Lung (tissue), 11 donors: ENCODE measurements at regions not wholly inside any gene's neighbourhood (a gene's known extent, or its start where the extent isn't known, plus 50 kb on each side); places are given as distances from the start of the nearest gene placed in this dataset.

ENCODE experiments used
- ATAC-seq: fragments of 200-7000 bp; cut with Tn5 transposase; one replicate; pipeline ENCODE4 v1.9.1; 2020; ENCODE audit warnings: moderate number of reproducible peaks; ENCODE audit not compliant: insufficient read depth, low FRiP score
- DNase-seq, 3 donors: peaks; one replicate each; pipeline ENCODE4 v3.0.0-alpha.2; 2013 to 2017
- H3K27ac ChIP-seq, 2 donors: one replicate each; pipeline ENCODE4 v1.5.1; 2013; ENCODE audit warnings: mild to moderate bottlenecking in 2 of 2, moderate library complexity in 2 of 2, control low read depth in 1 of 2, inconsistent platforms in 1 of 2, low read depth in 1 of 2, low read length in 1 of 2
- H3K27me3 ChIP-seq, 3 donors: one replicate each; pipeline ENCODE4 v1.5.1; 2013; ENCODE audit warnings: low read length in 2 of 3; ENCODE audit not compliant: control insufficient read depth in 3 of 3, insufficient read depth in 3 of 3
- H3K36me3 ChIP-seq, 4 donors: one replicate each; pipeline ENCODE4 v1.5.1; 2013; ENCODE audit warnings: low read length in 4 of 4, mild to moderate bottlenecking in 1 of 4, moderate library complexity in 1 of 4; ENCODE audit not compliant: control insufficient read depth in 4 of 4, insufficient read depth in 4 of 4
- H3K4me1 ChIP-seq, 5 donors: one replicate each; pipeline ENCODE4 v1.5.1; 2013; ENCODE audit warnings: low read length in 5 of 5, mild to moderate bottlenecking in 2 of 5, moderate library complexity in 1 of 5; ENCODE audit not compliant: control insufficient read depth in 5 of 5, insufficient read depth in 5 of 5
- H3K4me3 ChIP-seq: one replicate; pipeline ENCODE4 v1.5.1; 2013; ENCODE audit warnings: mild to moderate bottlenecking, control low read depth, moderate library complexity
- H3K9ac ChIP-seq, 2 donors: one replicate each; pipeline ENCODE4 v1.5.1; 2013; ENCODE audit warnings: low read length in 2 of 2, control low read depth in 1 of 2; ENCODE audit not compliant: insufficient read depth in 1 of 2
- H3K9me3 ChIP-seq, 4 donors: one replicate each; pipeline ENCODE4 v1.5.1; 2013; ENCODE audit warnings: low read length in 3 of 4, mild to moderate bottlenecking in 1 of 4, moderate library complexity in 1 of 4; ENCODE audit not compliant: control insufficient read depth in 4 of 4, insufficient read depth in 3 of 4
- WGBS, 2 donors: extraction: QIAGEN DNeasy Blood & Tissue Kit; methylation state at CpG; one replicate each; pipeline ENCODE4 v1.1.7; 2013; 5-methylcytosine and 5-hydroxymethylcytosine counted together
- TF ChIP-seq, protein P1 (sequence below): IDR thresholded peaks from 2 replicates; pipeline ENCODE4 v1.5.1; 2012; ENCODE audit warnings: mild to moderate bottlenecking; ENCODE audit errors: control extremely low read depth, extremely low read depth
- donor health status: control.
- donor health status: control.
- donor health status: Bipolar disorder and iron deficiency.
- donor health status: healthy.
- donor health status: DM: yes; HTN: yes; CAD: no.

DNA sequence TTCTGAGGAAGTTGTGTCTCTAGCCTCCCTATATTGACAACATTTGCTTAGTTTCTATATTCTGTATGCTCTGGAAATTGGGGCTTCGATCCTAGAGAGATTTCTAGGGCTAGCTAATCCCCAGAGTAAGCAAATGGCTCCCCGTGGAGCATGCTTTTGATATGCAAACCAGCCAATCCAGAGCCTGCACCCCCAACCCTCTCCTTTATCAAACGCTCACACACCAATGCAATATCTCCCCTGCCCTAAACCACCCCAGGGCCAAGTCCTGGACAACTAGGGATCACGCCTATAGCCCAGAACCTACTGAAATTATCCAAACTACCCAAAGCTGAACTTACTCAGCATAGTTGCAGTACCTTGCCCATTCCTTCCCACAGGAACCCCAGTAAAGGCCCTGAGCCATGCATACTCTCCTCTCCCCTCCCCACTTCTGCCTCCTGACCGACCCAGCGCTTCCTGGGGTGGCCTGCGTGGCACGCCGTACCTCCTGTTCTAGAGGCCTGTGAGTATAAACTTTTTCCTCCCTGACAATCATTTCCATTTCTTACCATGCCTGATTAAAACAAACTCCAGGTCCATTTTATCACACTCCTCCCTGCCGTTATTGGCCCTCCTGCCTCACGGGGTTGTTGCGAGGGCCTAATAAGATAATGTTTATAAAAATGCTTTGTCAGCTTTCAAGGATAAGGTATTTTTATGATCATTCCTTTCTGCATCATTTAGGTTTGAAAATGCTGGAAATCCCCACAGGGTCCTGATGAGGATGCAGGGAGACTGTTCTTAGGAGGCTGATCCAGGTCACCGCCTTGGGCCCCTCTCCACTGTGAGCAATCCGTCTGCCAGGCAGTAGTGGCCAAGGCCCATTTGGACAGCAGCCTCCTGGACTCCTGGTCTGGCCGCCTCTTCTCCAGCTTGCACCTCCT, 102.7 kb downstream of the TENT5C start:
- ATAC-seq = no peak
- peaks cover 0 to 4% (median 0%) of the 10 kb centered on the region in 4 donors for H3K9me3 ChIP-seq
- no peak overlapping the region for H3K4me3 ChIP-seq
- H3K4me1 ChIP-seq = no peaks in the 10 kb centered on the region
- TF ChIP-seq, protein P1, sequence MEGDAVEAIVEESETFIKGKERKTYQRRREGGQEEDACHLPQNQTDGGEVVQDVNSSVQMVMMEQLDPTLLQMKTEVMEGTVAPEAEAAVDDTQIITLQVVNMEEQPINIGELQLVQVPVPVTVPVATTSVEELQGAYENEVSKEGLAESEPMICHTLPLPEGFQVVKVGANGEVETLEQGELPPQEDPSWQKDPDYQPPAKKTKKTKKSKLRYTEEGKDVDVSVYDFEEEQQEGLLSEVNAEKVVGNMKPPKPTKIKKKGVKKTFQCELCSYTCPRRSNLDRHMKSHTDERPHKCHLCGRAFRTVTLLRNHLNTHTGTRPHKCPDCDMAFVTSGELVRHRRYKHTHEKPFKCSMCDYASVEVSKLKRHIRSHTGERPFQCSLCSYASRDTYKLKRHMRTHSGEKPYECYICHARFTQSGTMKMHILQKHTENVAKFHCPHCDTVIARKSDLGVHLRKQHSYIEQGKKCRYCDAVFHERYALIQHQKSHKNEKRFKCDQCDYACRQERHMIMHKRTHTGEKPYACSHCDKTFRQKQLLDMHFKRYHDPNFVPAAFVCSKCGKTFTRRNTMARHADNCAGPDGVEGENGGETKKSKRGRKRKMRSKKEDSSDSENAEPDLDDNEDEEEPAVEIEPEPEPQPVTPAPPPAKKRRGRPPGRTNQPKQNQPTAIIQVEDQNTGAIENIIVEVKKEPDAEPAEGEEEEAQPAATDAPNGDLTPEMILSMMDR = no peak
- no peak overlapping the region for H3K27ac ChIP-seq
- WGBS, 2 donors = 80 to 85% methylated on average over 15 of the region's 15 CpGs
- H3K9ac ChIP-seq = no peak overlapping the region
- H3K36me3 ChIP-seq = no peaks in the 10 kb centered on the region
- no peak for DNase-seq
- no peaks in the 10 kb centered on the region for H3K27me3 ChIP-seq

DNA sequence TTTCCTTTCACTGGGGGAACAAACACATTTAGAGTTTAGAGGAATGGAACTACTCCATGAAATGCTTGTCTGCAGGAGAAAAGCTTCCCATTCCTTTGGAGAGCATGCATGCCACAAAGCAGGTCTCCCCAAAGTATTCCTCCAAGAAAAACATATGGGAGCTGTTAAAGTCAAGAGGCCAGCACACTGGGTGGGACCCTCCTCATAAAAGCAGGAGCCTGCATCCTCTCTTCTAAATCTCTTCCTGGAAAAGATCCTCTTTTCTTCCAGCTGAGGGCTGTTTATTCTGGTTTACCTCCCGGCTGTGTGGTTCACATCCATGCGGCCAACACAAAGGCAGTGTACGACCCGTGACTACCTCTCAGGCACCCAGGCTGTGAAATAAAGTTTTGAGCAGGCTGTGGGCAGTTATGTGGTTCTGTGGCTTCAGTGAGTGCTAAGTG, 103.4 kb downstream of the TENT5C start:
- DNase-seq (no peak), ATAC-seq (no peak)
- no peak overlapping the region for H3K4me3 ChIP-seq
- H3K9me3 ChIP-seq = peaks cover 0 to under 1% (median 0%) of the 10 kb centered on the region in 4 donors
- H3K9ac ChIP-seq = no peak overlapping the region
- H3K27ac ChIP-seq = no peak overlapping the region
- 84 to 88% methylated on average over 4 of the region's 4 CpGs for WGBS, 2 donors
- no peaks in the 10 kb centered on the region for H3K36me3 ChIP-seq
- TF ChIP-seq, protein P1 = no peak
- H3K4me1 ChIP-seq = no peaks in the 10 kb centered on the region
- no peaks in the 10 kb centered on the region for H3K27me3 ChIP-seq

DNA sequence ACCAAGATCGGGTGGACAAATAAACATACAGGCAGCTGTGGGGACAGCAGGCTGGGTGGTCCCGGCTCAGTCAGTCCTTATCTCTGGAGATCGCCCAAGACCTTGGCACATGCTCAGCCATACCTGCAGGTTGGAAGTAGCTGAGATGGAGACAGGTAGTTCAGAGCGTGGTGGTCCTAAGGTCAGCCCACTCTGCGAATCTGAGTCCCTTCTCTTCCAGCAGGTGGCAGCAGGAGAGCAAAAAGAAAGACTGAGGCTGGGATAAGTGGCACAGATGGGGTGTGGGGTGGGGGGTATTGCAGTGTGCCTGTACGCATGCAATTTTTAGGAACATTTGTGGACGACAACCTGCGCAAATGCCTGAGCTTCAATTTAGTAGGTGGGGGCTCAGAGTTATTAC, 104.9 kb downstream of the TENT5C start:
- H3K36me3 ChIP-seq = no peaks in the 10 kb centered on the region
- no peak overlapping the region for H3K9ac ChIP-seq
- no peak for ATAC-seq
- no peaks in the 10 kb centered on the region for H3K4me1 ChIP-seq
- no peak overlapping the region for H3K4me3 ChIP-seq
- TF ChIP-seq, protein P1 = no peak
- DNase-seq = no peak
- no peaks in the 10 kb centered on the region for H3K9me3 ChIP-seq
- H3K27me3 ChIP-seq = no peaks in the 10 kb centered on the region
- no peak overlapping the region for H3K27ac ChIP-seq
- WGBS, 2 donors = 82 to 91% methylated on average over 8 of the region's 8 CpGs
